AG10803 (cell line): ENCODE measurements at regions not wholly inside any gene's neighbourhood (a gene's known extent, or its start where the extent isn't known, plus 50 kb on each side); places are given as distances from the start of the nearest gene placed in this dataset.

Experiments
- DNase-seq: peaks from one replicate; pipeline ENCODE4 v3.0.0; 2010; ENCODE audit warnings: low read depth
- H3K4me3 ChIP-seq: 2 replicates; pipeline ENCODE4 v1.5.1; 2011; ENCODE audit warnings: mild to moderate bottlenecking, low read length, control low read depth
- CTCF ChIP-seq: conservative IDR thresholded peaks from 2 replicates; pipeline ENCODE4 v1.5.1; 2011; ENCODE audit warnings: mild to moderate bottlenecking, low read length, control low read depth, inconsistent platforms

GRCh38 chr7:156172638-156173037, 360.4 kb upstream of the SHH start:
- no peak for TF ChIP-seq CTCF
- H3K4me3 ChIP-seq = no peak overlapping the region
- DNase-seq = no peak

DNA sequence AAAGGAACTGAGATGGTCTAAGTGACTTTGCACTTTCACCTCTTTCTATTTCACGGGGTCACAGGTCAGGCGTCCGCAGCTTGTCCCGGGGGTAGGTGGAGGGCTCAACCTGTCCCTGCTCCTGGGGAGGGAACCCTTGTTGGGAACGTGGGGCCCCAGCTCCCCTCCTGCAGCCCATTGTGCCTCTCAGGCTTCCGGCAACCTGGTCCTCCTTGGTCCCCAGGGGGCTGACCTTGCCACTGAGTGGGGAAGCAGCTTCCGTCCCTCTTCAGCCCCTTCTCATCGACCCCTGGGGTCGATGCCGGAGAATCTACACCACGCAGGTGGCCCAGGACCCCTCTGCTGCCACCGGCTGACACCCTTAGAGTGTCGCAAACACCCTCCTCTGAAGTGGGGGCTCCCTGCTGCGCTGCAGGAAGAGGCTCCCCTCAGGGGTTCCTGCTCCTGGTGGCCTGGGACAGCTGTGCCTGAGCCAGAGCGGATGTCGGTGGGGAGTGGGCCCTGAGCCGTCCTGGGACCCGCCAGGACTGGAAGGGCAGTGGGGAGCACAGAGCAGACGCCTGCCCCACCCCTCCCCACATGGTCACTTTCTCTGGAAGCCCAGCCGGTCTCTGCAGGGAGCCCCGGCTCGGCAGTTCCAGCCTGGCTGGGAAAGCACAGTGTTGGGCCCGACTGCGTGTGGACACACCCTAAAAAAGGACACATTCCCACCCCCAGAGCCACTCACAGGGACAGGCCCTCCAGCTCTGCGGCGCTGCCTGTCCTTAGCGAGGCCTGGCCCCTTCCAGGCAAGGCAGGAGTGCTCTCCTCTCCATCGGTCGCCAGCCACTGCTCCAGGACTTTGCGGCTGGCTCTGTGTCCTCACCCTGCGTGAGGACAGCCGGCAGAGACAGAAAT, 357.5 kb upstream of the SHH start:
- DNase-seq = no peak
- H3K4me3 ChIP-seq = no peak overlapping the region
- TF ChIP-seq CTCF = no peak

- DNase-seq = no peak
- no peak for TF ChIP-seq CTCF
- no peak overlapping the region for H3K4me3 ChIP-seq
Measured at GRCh38 chr7:156168434-156168833, 356.2 kb upstream of the SHH start.

DNA sequence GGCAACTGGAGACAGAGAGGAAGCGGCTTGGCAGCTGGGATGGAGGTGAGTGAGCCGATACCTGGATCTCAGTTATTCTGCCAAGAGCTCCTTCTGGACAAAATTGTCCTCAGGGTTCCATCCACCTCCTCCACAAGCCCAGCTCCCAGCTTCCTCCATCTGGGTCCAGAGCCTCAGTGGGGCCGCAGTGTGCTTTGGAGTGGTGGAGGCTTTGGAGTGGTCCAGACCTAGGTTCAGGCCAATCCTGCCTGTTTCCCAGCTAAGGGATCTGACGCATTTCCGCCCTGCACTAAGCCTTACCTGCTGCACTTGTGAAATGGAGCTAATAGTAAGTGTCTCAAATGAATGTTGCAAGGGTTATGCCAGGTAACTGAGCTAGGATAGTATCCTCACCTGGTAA, 355.7 kb upstream of the SHH start:
- no peak for TF ChIP-seq CTCF
- no peak overlapping the region for H3K4me3 ChIP-seq
- DNase-seq = no peak

GRCh38 chr7:156167417-156167807, 355.1 kb upstream of the SHH start:
- no peak for DNase-seq
- no peak overlapping the region for H3K4me3 ChIP-seq
- no peak for TF ChIP-seq CTCF

DNA sequence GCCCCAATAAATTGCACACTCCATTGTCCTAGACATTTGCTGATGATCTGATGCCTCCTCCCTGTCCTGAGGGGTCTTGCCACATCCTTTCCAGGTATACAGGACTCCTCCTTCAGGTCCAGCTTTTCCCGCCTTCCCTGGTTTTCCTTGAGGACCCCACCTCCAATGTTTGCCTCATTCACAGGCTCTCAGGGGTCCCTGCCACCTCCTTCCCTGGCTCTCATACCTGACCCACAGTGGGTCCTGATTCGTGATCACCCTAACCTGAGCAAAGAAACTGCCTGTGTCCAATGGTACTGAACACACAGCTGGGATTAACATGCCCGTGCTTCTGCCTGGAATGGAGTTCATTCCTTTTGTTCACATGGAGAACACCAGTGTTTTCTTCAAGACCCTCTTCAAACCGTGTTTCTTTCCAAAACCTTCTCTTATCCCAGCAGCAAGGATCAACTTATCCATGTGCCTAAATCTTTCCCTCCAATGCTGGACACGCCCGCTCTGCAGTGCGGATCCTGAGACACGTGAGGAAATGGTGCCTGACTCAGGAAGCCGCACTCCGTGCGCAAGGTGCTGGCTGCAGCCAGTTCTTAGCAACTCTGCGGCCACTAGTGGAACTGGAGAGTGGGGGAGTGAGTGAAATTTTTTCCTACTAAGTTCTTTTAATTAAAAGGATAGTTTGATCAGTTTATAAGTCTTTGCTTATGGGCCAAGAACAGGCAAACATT, 354.6 kb upstream of the SHH start:
- H3K4me3 ChIP-seq = no peak overlapping the region
- DNase-seq = no peak
- TF ChIP-seq CTCF = no peak

DNA sequence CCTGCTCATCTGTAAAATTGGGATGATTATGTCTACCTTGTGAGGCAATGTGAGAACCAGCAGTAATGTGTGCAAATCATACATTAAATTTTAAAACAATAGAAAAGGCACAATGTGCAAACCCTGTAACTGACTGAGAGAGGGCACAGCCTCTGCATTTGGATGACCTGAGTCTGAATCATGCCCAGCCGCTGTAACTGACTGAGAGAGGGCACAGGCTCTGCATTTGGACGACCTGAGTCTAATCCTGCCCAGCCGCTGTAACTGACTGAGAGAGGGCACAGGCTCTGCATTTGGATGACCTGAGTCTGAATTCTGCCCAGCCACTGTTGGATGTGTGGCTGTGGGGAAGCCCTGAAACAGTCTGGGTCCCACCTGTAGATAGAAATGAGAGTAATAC, 351.5 kb upstream of the SHH start:
- no peak overlapping the region for H3K4me3 ChIP-seq
- no peak for DNase-seq
- no peak for TF ChIP-seq CTCF
